ENCODE measurements at regions not wholly inside any gene's neighbourhood (a gene's known extent, or its start where the extent isn't known, plus 50 kb on each side); places are given as distances from the start of the nearest gene placed in this dataset.
"Not testable (repeated sequence)": the region's sequence is repeated elsewhere in the genome, so short reads cannot be mapped to it uniquely, and the experiment has no call there.

DNA sequence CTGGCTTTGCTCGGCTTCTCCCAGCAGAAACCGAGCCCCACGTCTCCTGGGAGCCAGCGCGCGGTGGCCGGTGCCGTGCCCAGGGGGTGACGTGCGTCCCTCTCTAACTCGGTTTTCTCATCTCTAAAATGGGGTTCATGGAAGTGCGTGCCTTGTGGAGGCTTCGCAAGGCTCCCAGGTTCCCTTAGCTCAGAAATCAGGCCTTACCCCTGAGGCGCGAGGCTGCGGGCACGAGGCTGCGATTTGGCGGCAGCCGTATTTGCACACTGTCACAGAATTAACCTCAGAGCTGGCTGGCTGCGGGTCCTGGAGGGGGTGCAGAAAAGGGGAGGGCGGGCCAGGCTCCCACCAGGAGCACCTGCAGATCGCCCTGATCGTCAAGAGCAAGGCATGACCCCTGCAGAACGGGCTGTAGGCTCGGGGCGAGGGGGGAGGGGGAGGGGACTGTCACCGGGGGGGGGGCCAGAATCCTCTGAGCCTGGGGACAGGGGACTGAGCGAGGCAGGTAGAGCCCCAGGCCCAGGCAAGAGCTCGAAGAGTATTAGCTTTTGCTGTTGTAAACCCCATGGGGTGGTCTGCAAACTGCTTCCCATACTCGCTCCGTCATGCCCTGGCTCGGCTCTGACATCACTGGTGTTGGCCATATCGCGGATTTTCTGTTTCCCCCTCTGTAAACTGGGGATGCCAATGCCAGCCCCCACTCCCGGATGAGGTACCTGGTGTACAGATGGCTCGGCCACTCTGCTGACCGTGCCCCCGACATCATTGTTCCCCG, 62.2 kb downstream of the CCNE1 start:
- FAIRE-seq (no peak), ATAC-seq (peak in 1 of 4 donors; percentile 6), DNase-seq (no peak)
- H3K27me3 ChIP-seq, result peaks cover 0 to 8% (median 0%) of the 10 kb centered on the region in 4 donors
- peak overlapping the region in 3 of 4 donors; percentile 18 to 54 (median 34) for H3K4me3 ChIP-seq
- H3K9me3 ChIP-seq, result no peaks in the 10 kb centered on the region
- H3K4me1 ChIP-seq, result peaks cover 0 to 4% (median 2%) of the 10 kb centered on the region in 3 donors
- TF ChIP-seq CTCF (IDR thresholded peaks at IDR 0.05), result peak in 1 of 4 donors; percentile 0
- H3K27ac ChIP-seq, result no peak overlapping the region
- 22 to 26% methylated on average over 34 to 40 of the region's 40 CpGs for WGBS, 2 donors
- H3K36me3 ChIP-seq, result no peaks in the 10 kb centered on the region
- intact Hi-C loops (cut with DNase I), result loop anchor here (5.0 to 10.0 kb wide), 3 partner anchors 107 to 139 kb away; no protein-coding TSS in a partner anchor

DNA sequence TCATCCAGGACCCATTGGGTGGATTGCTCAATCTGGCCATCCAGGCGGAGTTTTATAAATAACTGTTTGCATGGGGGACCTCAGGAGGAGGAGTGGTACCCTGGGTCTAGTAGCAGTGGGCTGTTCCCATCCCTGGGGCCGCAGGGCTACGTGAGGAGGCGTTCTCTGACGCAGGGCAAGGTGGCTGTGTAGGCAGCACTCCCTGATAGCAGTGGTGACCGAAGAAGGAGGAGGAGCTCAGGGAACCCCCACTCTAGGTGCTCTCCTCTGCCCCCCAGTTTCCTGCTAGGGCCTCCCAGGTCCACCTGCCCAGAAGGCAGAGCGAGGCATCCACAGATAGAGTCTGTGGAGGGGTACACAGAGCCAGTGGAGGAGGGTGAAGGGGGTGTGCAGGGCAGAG, 64.1 kb downstream of the CCNE1 start:
- intact Hi-C loops (cut with DNase I), result loop anchor here in 2 of 3 donors (5.0 to 10.0 kb wide), 4 partner anchors 104 to 149 kb away; no protein-coding TSS in a partner anchor
- WGBS, 2 donors, result 64 to 80% methylated on average over 6 to 7 of the region's 7 CpGs
- no peak for FAIRE-seq
- no peak for TF ChIP-seq CTCF (IDR thresholded peaks at IDR 0.05)
- ATAC-seq, result no peak
- Histone ChIP-seq H3K4me3 (no peak overlapping the region), H3K9me3 (no peaks in the 10 kb centered on the region), H3K4me1 (peaks cover 0 to 4% (median 2%) of the 10 kb centered on the region in 3 donors), H3K27ac (no peak overlapping the region), H3K27me3 (peaks cover 0 to 9% (median 0%) of the 10 kb centered on the region in 4 donors), H3K36me3 (no peaks in the 10 kb centered on the region)
- DNase-seq, result no peak

DNA sequence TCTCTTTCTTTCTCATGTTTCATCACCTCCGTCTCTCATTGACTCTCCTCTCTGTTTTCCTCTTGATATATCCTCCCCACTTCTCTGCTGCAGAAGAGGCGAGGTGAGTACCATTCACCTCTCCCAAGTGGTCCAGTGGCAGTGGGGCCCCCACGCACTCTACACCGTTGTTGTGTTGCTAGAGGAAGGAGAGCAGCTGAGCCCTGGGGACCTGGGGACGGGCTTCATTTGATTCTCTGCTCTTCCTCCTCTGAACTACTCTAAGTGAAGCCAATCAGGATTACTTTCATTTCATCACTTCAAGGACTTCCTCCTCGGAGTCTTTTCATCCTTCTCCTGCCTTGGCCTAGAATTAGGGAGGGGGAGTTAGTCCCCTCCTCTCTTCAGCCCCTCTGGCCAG, 64.6 kb downstream of the CCNE1 start:
- ATAC-seq, result no peak
- H3K4me1 ChIP-seq, result peaks cover 0 to 4% (median 2%) of the 10 kb centered on the region in 3 donors
- 36 to 45% methylated on average over 6 of the region's 6 CpGs for WGBS, 2 donors
- no peak overlapping the region for H3K27ac ChIP-seq
- no peak overlapping the region for H3K4me3 ChIP-seq
- FAIRE-seq, result no peak
- no peak for TF ChIP-seq CTCF (IDR thresholded peaks at IDR 0.05)
- intact Hi-C loops (cut with DNase I), result loop anchor here in 2 of 3 donors (5.0 to 10.0 kb wide), 4 partner anchors 104 to 149 kb away; no protein-coding TSS in a partner anchor
- no peaks in the 10 kb centered on the region for H3K36me3 ChIP-seq
- H3K27me3 ChIP-seq, result peaks cover 0 to 9% (median 0%) of the 10 kb centered on the region in 4 donors
- no peaks in the 10 kb centered on the region for H3K9me3 ChIP-seq
- no peak for DNase-seq

DNA sequence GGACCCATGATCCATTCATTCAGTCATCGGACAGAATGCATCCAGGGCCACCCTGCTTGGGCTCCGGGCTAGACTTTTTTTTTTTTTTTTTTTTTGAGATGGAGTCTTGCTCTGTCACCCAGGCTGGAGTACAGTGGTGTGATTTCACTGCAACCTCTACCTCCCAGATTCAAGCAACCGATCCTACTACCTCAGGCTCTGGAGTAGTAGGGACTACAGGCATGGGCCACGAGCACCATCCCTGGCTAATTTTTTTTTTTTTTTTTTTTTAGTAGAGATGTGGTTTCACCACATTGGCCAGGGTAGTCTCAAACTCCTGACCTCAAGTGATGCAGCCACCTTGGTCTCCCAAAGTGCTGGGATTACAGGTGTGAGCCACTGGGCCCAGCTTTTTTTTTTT, 65.1 kb downstream of the CCNE1 start:
- DNase-seq, H3K4me1 ChIP-seq, ATAC-seq, H3K4me3 ChIP-seq, H3K36me3 ChIP-seq, H3K9me3 ChIP-seq, FAIRE-seq, H3K27ac ChIP-seq, H3K27me3 ChIP-seq: not testable (repeated sequence)
- intact Hi-C loops (cut with DNase I), result loop anchor here in 2 of 3 donors (5.0 to 10.0 kb wide), 4 partner anchors 105 to 150 kb away; no protein-coding TSS in a partner anchor
- 45 to 67% methylated on average over 4 of the region's 4 CpGs for WGBS, 2 donors

- Histone ChIP-seq H3K27me3 (peaks cover 0 to 5% (median 0%) of the 10 kb centered on the region in 4 donors), H3K4me3 (no peak overlapping the region), H3K36me3 (no peaks in the 10 kb centered on the region), H3K27ac (no peak overlapping the region), H3K4me1 (no peaks in the 10 kb centered on the region), H3K9me3 (no peaks in the 10 kb centered on the region)
- DNase-seq (no peak), ATAC-seq (peak in 1 of 4 donors; percentile 46), FAIRE-seq (no peak)
- no peak for TF ChIP-seq CTCF (IDR thresholded peaks at IDR 0.05)
- intact Hi-C loops (cut with DNase I), result loop anchor here in 2 of 3 donors (5.0 to 10.0 kb wide), 4 partner anchors 107 to 152 kb away; no protein-coding TSS in a partner anchor
- WGBS, 2 donors, result 55 to 59% methylated on average over 17 of the region's 17 CpGs
These were observed 62.9 kb upstream of the URI1 start for GRCh38 chr19:29878973-29879654.
